Gastrocnemius medialis (tissue), 4 donors: ENCODE measurements at regions not wholly inside any gene's neighbourhood (a gene's known extent, or its start where the extent isn't known, plus 50 kb on each side); places are given as distances from the start of the nearest gene placed in this dataset.

Experiments used
- CTCF ChIP-seq, 5 experiments: fragments of 450-650 bp in 3 of 5; fragments of 200-600 bp in 2 of 5; sonication (generic) in 2 of 5; IDR thresholded peaks in 4 of 5; conservative IDR thresholded peaks in 1 of 5; 1 replicate in 4 of 5; 2 replicates in 1 of 5; pipeline ENCODE4 v1.5.1; 2016 to 2019; ENCODE audit warnings: antibody characterized with exemption in 5 of 5, mild to moderate bottlenecking in 3 of 5, moderate library complexity in 3 of 5
- POLR2A ChIP-seq, 2 donors: fragments of 450-650 bp; IDR thresholded peaks; one replicate each; pipeline ENCODE4 v1.6.1; 2017; ENCODE audit warnings: antibody characterized with exemption in 2 of 2, mild to moderate bottlenecking in 2 of 2, moderate library complexity in 2 of 2

- TF ChIP-seq CTCF (IDR thresholded peaks at IDR 0.05 in 4 of 5, conservative IDR thresholded peaks at IDR 0.05 in 1 of 5) = no peak
- TF ChIP-seq POLR2A (IDR thresholded peaks at IDR 0.05) = no peak
Measured at GRCh38 chr13:70732611-70733010, 624.4 kb upstream of the KLHL1 start.
